Brain microvascular endothelial cell (primary cell): ENCODE measurements at regions not wholly inside any gene's neighbourhood (a gene's known extent, or its start where the extent isn't known, plus 50 kb on each side); places are given as distances from the start of the nearest gene placed in this dataset.
"Not testable (repeated sequence)": the region's sequence is repeated elsewhere in the genome, so short reads cannot be mapped to it uniquely, and the experiment has no call there.

ENCODE experiments used
- DNase-seq: peaks from one replicate; pipeline ENCODE4 v3.0.0-alpha.2; 2020
- H3K27ac ChIP-seq: fragments of 250-450 bp; sonication (Bioruptor Pico); 2 replicates; pipeline ENCODE4 v1.5.1; 2020; ENCODE audit warnings: mild to moderate bottlenecking, moderate library complexity
- H3K27me3 ChIP-seq: fragments of 250-450 bp; sonication (Bioruptor Pico); replicated peaks from 2 replicates; pipeline ENCODE4 v1.5.1; 2020; ENCODE audit warnings: mild to moderate bottlenecking
- H3K36me3 ChIP-seq: fragments of 250-450 bp; sonication (Bioruptor Pico); replicated peaks from 2 replicates; pipeline ENCODE4 v1.5.1; 2020; ENCODE audit warnings: mild to moderate bottlenecking
- H3K4me3 ChIP-seq: 2 replicates; pipeline ENCODE4 v1.5.1; 2011; ENCODE audit warnings: low read depth, mild to moderate bottlenecking, control low read depth, low read length, moderate library complexity
- CTCF ChIP-seq: IDR thresholded peaks from 2 replicates; pipeline ENCODE4 v1.5.1; 2011; ENCODE audit warnings: low read depth, mild to moderate bottlenecking, moderate library complexity, low read length, control low read depth, inconsistent platforms; ENCODE audit errors: missing control alignments
- in situ Hi-C: cut with HindIII; loops from 2 replicates; pipeline ENCODE4 v1.10.0; 2017; ENCODE audit warnings: low sequenced_read_pairs, low pct_ligation_motif_present

GRCh38 chr4:79682801-79683530 is 274.9 kb upstream of the GK2 start:
- Histone ChIP-seq H3K27me3 (no peaks in the 10 kb centered on the region), H3K4me3 (no peak overlapping the region), H3K36me3 (no peaks in the 10 kb centered on the region), H3K27ac (no peak overlapping the region)
- no peak for TF ChIP-seq CTCF
- in situ Hi-C loops, result no loop called here
- no peak for DNase-seq

- H3K27ac ChIP-seq, result no peak overlapping the region
- in situ Hi-C loops, result no loop called here
- peak; percentile 14 for DNase-seq
- no peak overlapping the region for H3K4me3 ChIP-seq
- H3K36me3 ChIP-seq, result no peaks in the 10 kb centered on the region
- no peak for TF ChIP-seq CTCF
- no peaks in the 10 kb centered on the region for H3K27me3 ChIP-seq
Observed at GRCh38 chr4:79682161-79682560, 274.1 kb upstream of the GK2 start.

GRCh38 chr4:79679859-79680258 is 271.8 kb upstream of the GK2 start:
- no peak for TF ChIP-seq CTCF
- H3K27me3 ChIP-seq, result no peaks in the 10 kb centered on the region
- H3K4me3 ChIP-seq, result no peak overlapping the region
- DNase-seq, result no peak
- in situ Hi-C loops, result no loop called here
- H3K36me3 ChIP-seq, result no peaks in the 10 kb centered on the region
- H3K27ac ChIP-seq, result no peak overlapping the region

- H3K36me3 ChIP-seq, result no peaks in the 10 kb centered on the region
- DNase-seq, result peak; percentile 48
Observed at GRCh38 chr4:79678472-79679202, 270.6 kb upstream of the GK2 start.

GRCh38 chr4:79676705-79677104 is 268.7 kb upstream of the GK2 start:
- Histone ChIP-seq H3K4me3 (no peak overlapping the region), H3K36me3 (no peaks in the 10 kb centered on the region), H3K27me3 (no peaks in the 10 kb centered on the region), H3K27ac (no peak overlapping the region)
- TF ChIP-seq CTCF, result no peak
- in situ Hi-C loops, result no loop called here
- DNase-seq, result no peak

More at GRCh38 chr4:79678472-79679202, 270.6 kb upstream of the GK2 start:
- no peaks in the 10 kb centered on the region for H3K27me3 ChIP-seq
- H3K27ac ChIP-seq, result no peak overlapping the region
- no peak for TF ChIP-seq CTCF
- H3K4me3 ChIP-seq, result no peak overlapping the region
- in situ Hi-C loops, result no loop called here

GRCh38 chr4:79674906-79675305 is 266.9 kb upstream of the GK2 start:
- in situ Hi-C loops, H3K27ac ChIP-seq, H3K27me3 ChIP-seq, H3K4me3 ChIP-seq, DNase-seq, H3K36me3 ChIP-seq: not testable (repeated sequence)
